ENCODE measurements at regions not wholly inside any gene's neighbourhood (a gene's known extent, or its start where the extent isn't known, plus 50 kb on each side); places are given as distances from the start of the nearest gene placed in this dataset.
"Not testable (repeated sequence)": the region's sequence is repeated elsewhere in the genome, so short reads cannot be mapped to it uniquely, and the experiment has no call there.

DNA sequence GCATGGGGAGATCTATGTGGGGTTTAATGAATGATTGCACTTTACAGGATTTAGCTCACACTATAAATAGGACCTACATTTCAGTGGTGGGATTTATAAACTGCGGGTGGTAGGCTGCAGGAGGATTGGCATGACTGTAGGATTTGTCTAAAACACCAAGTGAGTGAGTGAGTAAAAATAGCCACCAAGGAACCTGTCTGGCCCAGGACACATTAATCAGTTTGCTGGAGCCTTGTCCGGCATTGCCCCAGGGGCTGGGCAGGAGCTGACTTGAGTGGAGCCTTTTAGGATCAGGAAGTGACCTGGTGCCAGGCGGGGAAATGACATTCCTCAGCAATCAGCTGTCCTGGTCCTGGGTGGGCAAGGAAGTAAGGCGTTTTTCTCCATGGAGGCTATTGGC lies 193.9 kb upstream of the ADRA1D start:
- Mint-ChIP-seq H3K4me3 (no peak overlapping the region), H3K4me1 (ENCODE audit: low read depth) (no peaks in the 10 kb centered on the region), H3K36me3 (ENCODE audit: low read depth) (no peaks in the 10 kb centered on the region), H3K27me3 (ENCODE audit: insufficient read depth) (peaks cover 7% of the 10 kb centered on the region), H3K9me3 (no peaks in the 10 kb centered on the region), H3K27ac (no peak overlapping the region)
- no peak for DNase-seq (ENCODE audit: low spot score)
- intact Hi-C loops (cut with micrococcal nuclease) = no loop called here

DNA sequence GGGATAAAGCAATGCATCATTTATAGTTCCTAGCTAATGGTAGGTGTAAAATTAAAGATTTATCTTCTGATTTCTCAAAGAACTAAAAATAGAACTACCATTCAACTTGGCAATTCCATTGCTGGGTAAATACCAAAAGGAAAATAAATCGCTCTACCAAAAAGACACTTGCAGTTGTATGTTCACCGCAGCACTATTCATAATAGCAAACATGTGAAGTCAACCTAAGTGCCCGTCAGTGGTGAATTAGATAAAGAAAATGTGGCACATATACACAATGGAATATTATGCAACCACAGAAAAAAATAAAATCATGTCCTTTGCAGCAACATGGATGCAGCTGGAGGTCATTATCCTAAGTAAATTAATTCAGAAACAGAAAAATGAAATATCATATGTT lies 192.8 kb upstream of the ADRA1D start:
- intact Hi-C loops (cut with micrococcal nuclease) = no loop called here
- no peaks in the 10 kb centered on the region for H3K9me3 Mint-ChIP-seq
- no peaks in the 10 kb centered on the region for H3K36me3 Mint-ChIP-seq (ENCODE audit: low read depth)
- no peaks in the 10 kb centered on the region for H3K4me1 Mint-ChIP-seq (ENCODE audit: low read depth)
- H3K4me3 Mint-ChIP-seq = no peak overlapping the region
- no peak for DNase-seq (ENCODE audit: low spot score)
- no peak overlapping the region for H3K27ac Mint-ChIP-seq
- peaks cover 7% of the 10 kb centered on the region for H3K27me3 Mint-ChIP-seq (ENCODE audit: insufficient read depth)

DNA sequence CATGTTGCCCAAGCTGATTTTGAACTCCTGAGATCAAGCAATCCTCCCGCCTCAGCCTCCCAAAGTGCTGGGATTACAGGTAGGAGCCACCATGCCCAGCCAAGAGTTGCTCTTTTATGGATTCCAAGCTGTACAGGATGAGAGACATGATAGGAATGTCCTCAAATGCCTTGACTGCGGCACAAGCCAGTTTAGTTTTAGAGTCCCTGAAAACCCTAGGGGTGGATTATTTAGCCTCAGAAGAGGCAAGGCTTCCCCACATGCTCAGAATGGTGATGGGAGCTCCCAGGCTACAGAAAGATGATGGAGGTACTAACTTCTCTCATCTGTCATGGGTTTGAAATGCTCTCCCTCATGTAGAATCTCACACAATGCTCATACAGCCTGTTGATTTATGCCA lies 192.1 kb upstream of the ADRA1D start:
- peaks cover 7% of the 10 kb centered on the region for H3K27me3 Mint-ChIP-seq (ENCODE audit: insufficient read depth)
- H3K36me3 Mint-ChIP-seq (ENCODE audit: low read depth) = no peaks in the 10 kb centered on the region
- intact Hi-C loops (cut with micrococcal nuclease) = no loop called here
- H3K4me3 Mint-ChIP-seq = no peak overlapping the region
- no peaks in the 10 kb centered on the region for H3K9me3 Mint-ChIP-seq
- H3K4me1 Mint-ChIP-seq (ENCODE audit: low read depth) = no peaks in the 10 kb centered on the region
- DNase-seq (ENCODE audit: low spot score) = no peak
- no peak overlapping the region for H3K27ac Mint-ChIP-seq

DNA sequence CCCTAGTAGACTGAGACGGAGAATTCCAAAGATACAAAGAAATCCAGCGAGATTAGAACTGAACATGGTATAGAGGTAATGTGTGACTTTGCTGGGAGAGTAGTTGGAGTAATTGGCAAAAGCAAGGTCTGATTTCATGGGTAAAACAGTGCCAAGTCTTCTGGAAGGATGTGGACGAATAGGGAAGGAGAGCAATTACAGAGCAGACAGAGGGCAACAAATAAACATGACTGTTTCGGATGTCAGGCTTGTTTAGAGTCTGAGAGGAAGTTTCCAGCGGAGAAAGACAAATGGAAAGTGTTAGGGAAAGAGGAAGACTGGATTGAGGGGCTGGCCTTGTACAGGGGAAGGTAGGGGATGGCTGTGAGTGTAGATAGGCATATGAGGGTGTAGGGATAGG lies 190.4 kb upstream of the ADRA1D start:
- intact Hi-C loops (cut with micrococcal nuclease) = no loop called here
- Mint-ChIP-seq H3K27me3 (ENCODE audit: insufficient read depth) (peaks cover 4% of the 10 kb centered on the region), H3K27ac (no peak overlapping the region), H3K4me1 (ENCODE audit: low read depth) (no peaks in the 10 kb centered on the region), H3K9me3 (no peaks in the 10 kb centered on the region), H3K36me3 (ENCODE audit: low read depth) (no peaks in the 10 kb centered on the region), H3K4me3 (no peak overlapping the region)
- no peak for DNase-seq (ENCODE audit: low spot score)

DNA sequence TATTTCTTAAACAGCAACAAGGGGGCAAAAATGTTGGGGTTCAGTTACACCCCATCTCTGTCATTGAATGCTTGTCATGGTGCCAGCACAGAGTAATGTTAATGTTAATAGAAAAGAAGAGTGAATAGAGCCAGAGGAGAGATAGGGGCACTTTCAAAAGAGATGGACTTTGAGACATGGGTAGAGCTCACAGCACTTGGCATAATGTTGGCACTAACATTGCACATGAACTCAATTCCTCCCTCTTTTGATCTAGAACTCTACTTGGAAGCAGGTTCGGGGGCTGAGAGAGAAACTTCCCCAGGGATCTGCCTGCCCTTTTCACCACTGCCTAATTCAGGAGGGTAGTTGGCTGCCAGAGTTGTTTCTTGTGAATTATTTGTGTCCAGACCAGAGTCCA lies 188.0 kb upstream of the ADRA1D start:
- Mint-ChIP-seq H3K4me3 (no peak overlapping the region), H3K9me3 (no peaks in the 10 kb centered on the region)
- DNase-seq (ENCODE audit: low spot score) = no peak

DNA sequence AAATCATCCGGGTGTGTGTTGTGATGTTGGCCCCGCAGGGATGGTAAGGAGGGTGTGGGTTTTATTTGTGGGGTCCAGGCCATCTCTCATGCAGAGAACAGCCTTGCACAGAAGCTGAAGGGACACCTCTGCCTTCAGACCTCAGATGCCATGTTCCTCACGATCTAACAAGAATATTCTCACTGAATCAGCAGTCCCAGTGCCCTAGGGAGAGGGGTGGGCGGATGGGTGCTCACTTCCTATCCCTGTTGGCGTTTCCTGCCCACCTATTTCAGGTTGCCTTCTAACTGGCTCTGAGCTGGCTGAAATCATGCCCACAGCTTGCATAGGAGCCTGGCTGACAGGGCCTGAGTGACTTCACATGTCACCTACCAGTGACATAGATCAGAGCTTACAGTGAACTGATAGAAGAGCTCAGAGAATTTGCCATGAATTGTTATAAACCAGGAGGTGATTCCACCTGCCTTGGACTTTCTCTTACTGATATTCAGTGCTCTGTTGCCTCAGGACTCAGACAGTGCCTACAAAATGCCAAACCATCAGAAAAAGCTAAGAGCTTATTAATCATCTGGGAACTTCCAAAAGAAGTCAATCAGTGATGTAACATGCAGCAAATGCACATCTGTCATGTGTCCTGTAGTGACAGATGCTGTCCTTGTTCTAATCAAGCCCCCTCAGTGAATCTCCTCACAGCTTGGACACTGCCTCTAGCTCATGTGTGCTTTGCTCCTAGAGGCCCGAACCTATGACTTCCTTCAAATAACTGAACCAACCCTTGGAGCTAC lies 186.8 kb upstream of the ADRA1D start:
- DNase-seq (ENCODE audit: low spot score) = no peak
- no peaks in the 10 kb centered on the region for H3K4me1 Mint-ChIP-seq (ENCODE audit: low read depth)
- H3K9me3 Mint-ChIP-seq = no peaks in the 10 kb centered on the region
- H3K36me3 Mint-ChIP-seq (ENCODE audit: low read depth) = no peaks in the 10 kb centered on the region
- intact Hi-C loops (cut with micrococcal nuclease) = no loop called here
- H3K4me3 Mint-ChIP-seq = no peak overlapping the region
- H3K27me3 Mint-ChIP-seq (ENCODE audit: insufficient read depth) = no peaks in the 10 kb centered on the region
- H3K27ac Mint-ChIP-seq = no peak overlapping the region

More for the DNA sequence above, 188.0 kb upstream of the ADRA1D start:
- Mint-ChIP-seq H3K27ac (no peak overlapping the region), H3K27me3 (ENCODE audit: insufficient read depth) (no peaks in the 10 kb centered on the region), H3K36me3 (ENCODE audit: low read depth) (no peaks in the 10 kb centered on the region), H3K4me1 (ENCODE audit: low read depth) (no peaks in the 10 kb centered on the region)
- intact Hi-C loops (cut with micrococcal nuclease) = no loop called here

DNA sequence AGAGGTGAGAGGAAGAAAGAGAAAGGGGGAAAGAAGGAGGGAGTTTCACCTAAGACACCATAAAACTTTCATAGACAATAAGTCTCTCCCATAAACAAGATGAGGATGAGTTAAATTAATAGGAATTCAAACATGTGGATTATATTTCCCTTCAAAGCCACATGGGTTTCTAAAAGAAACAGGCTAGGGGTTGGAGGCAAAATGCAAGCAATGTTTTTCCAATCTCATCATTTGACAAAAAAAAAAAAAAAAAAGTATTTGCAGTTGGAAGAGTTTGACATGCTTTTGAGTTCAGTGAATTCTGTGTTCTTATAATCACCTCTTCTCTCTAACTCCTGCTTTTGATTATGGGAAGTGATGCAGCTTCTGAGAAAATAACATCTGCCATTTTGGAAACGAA lies 186.1 kb upstream of the ADRA1D start:
- Mint-ChIP-seq H3K27me3 (ENCODE audit: insufficient read depth) (no peaks in the 10 kb centered on the region), H3K36me3 (ENCODE audit: low read depth) (no peaks in the 10 kb centered on the region), H3K4me1 (ENCODE audit: low read depth) (no peaks in the 10 kb centered on the region), H3K9me3 (no peaks in the 10 kb centered on the region), H3K4me3 (no peak overlapping the region), H3K27ac (no peak overlapping the region)
- no peak for DNase-seq (ENCODE audit: low spot score)
- intact Hi-C loops (cut with micrococcal nuclease) = no loop called here

DNA sequence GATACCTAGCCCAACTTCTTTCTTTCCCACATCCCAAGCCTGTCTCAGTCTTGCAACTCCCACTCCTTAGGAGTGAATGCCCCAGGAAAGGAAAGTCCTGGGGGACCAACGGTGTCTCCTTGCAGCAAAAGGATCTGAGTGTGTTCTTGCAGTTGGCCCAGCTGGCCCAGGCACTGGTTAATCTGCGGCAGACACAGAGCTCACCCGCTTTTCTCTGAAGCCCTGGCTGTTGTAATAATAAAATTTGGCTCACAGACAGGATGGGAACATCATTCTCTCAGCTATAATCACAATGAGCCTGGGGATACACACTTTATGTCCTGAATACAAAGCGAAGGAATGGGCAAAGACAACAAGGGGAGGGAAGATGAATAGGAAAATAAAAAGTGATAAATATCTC lies 185.6 kb upstream of the ADRA1D start:
- Mint-ChIP-seq H3K36me3 (ENCODE audit: low read depth) (no peaks in the 10 kb centered on the region), H3K27ac (no peak overlapping the region), H3K4me1 (ENCODE audit: low read depth) (no peaks in the 10 kb centered on the region), H3K4me3 (no peak overlapping the region), H3K9me3 (no peaks in the 10 kb centered on the region), H3K27me3 (ENCODE audit: insufficient read depth) (no peaks in the 10 kb centered on the region)
- intact Hi-C loops (cut with micrococcal nuclease) = no loop called here
- DNase-seq (ENCODE audit: low spot score) = no peak

DNA sequence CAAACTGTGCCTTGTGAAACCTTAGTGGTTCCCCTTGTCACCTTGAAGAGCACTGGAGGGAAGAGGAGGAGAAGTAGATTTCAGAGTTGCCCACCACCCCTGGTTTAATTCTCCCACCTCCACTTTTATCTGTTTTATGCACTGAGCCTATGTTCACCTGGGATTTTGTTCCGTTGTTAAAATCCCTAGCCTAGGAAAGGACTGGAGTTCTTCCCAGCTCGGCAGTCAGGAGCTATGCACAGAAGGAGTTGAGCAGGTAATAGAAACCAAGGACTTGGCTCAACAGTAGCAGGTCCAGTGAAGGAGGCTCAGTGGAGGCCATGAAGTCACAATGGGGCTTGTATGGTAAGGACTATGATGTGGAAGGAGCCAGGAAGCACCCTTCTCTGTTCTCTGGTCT lies 182.4 kb upstream of the ADRA1D start:
- H3K27ac Mint-ChIP-seq = no peak overlapping the region
- H3K9me3 Mint-ChIP-seq = peaks cover 3% of the 10 kb centered on the region
- no peak for DNase-seq (ENCODE audit: low spot score)
- intact Hi-C loops (cut with micrococcal nuclease) = no loop called here
- no peak overlapping the region for H3K4me3 Mint-ChIP-seq
- H3K4me1 Mint-ChIP-seq (ENCODE audit: low read depth) = peaks cover 8% of the 10 kb centered on the region
- peaks cover 2% of the 10 kb centered on the region for H3K36me3 Mint-ChIP-seq (ENCODE audit: low read depth)
- no peaks in the 10 kb centered on the region for H3K27me3 Mint-ChIP-seq (ENCODE audit: insufficient read depth)

DNA sequence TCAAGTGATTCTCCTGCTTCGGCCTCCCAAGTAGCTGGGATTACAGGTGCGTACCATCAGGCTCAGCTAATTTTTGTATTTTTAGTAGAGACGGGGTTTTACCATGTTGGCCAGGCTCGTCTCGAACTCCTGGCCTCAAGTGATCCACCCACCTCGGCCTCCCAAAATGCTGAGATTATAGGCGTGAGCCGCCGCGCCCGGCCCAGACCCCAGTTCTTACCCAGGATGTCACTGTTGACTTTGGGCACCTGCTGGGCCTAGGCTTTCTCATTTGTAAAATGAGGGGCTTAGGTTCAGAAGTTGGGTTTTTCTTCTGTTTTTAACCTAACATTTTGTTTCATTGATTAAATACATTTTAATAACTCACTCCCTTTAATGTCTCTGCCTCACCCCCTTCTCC lies 181.7 kb upstream of the ADRA1D start:
- H3K4me1 Mint-ChIP-seq (ENCODE audit: low read depth); intact Hi-C loops (cut with micrococcal nuclease); H3K27ac Mint-ChIP-seq; H3K9me3 Mint-ChIP-seq; H3K27me3 Mint-ChIP-seq (ENCODE audit: insufficient read depth); H3K4me3 Mint-ChIP-seq; DNase-seq (ENCODE audit: low spot score); H3K36me3 Mint-ChIP-seq (ENCODE audit: low read depth): not testable (repeated sequence)

DNA sequence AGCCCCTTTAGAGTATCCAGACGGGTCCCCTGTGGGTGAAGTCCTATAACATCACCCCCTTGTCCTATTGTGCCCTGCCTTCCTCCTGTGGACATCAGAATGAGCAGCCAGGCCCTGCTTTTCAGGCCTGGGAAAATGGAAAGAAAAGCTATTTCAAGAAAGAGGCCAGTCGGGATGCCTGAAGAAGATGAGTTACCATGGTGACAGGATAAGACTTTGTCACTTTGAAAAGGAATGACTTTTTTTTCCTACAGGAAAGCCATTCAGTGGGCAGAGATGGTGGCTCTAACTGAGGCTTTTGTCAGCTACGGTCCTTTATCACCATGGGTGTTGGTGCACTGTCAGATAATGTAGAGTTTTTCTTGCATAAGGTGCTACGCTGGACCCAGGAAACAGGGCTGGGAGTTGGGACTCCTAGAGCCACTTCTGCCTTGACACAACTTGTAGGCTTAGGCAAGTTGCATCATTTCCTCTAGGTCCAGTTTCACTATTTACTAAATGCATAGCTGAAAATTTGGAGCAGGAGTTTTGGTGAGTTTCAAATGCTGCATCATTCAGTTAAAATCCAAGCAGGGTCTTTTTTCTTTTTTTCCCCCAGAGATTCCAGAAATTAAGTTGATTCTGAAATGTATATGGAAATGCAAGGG lies 179.0 kb upstream of the ADRA1D start:
- intact Hi-C loops (cut with micrococcal nuclease) = no loop called here
- peaks cover 8% of the 10 kb centered on the region for H3K4me1 Mint-ChIP-seq (ENCODE audit: low read depth)
- H3K9me3 Mint-ChIP-seq = peaks cover 3% of the 10 kb centered on the region
- DNase-seq (ENCODE audit: low spot score) = no peak
- peaks cover 2% of the 10 kb centered on the region for H3K36me3 Mint-ChIP-seq (ENCODE audit: low read depth)
- no peak overlapping the region for H3K4me3 Mint-ChIP-seq
- no peaks in the 10 kb centered on the region for H3K27me3 Mint-ChIP-seq (ENCODE audit: insufficient read depth)
- no peak overlapping the region for H3K27ac Mint-ChIP-seq

DNA sequence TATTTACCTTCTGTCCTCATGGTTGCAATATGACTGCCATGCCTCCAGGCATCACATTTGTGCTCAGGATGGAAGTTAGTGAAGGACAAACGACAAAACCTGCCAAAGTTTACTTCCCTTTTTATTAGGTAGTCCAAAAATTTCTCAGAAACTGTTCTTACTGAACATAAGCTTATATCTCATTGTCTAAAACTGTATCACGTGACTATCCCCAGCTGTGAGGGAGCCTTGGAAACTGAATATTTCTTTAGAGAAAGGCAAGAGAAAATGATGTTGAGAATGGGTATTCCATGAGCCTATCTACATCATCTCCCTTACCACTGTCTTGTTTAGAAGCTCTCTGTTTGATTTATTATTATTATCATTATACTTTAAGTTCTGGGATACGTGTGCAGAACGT lies 169.1 kb upstream of the ADRA1D start:
- DNase-seq (ENCODE audit: low spot score) = no peak
- H3K9me3 Mint-ChIP-seq = peaks cover 4% of the 10 kb centered on the region
- no peaks in the 10 kb centered on the region for H3K36me3 Mint-ChIP-seq (ENCODE audit: low read depth)
- H3K4me1 Mint-ChIP-seq (ENCODE audit: low read depth) = no peaks in the 10 kb centered on the region
- intact Hi-C loops (cut with micrococcal nuclease) = no loop called here
- no peak overlapping the region for H3K27ac Mint-ChIP-seq
- no peak overlapping the region for H3K4me3 Mint-ChIP-seq
- H3K27me3 Mint-ChIP-seq (ENCODE audit: insufficient read depth) = peaks cover 5% of the 10 kb centered on the region

DNA sequence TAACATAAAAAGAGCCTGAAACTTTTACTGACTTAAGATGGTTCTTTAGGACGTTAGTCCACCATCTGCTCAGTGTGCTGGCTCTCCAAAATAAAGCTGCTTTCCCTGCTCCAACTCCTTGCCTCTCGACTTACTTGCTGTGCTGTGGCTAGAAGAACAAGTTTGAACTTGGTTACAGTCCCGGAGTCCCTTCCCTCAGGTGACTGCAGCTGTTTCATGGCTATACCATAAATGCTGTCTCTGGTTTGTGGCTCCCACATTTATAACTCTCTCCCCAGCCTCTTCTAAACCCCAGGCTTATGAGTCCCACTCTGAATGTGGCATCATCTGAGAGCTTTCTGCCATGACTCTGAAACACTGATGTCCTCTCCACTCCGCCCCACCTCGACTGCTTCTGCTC lies 166.2 kb upstream of the ADRA1D start:
- no peaks in the 10 kb centered on the region for H3K36me3 Mint-ChIP-seq (ENCODE audit: low read depth)
- DNase-seq (ENCODE audit: low spot score) = no peak
- no peaks in the 10 kb centered on the region for H3K4me1 Mint-ChIP-seq (ENCODE audit: low read depth)
- H3K4me3 Mint-ChIP-seq = no peak overlapping the region
- H3K27ac Mint-ChIP-seq = no peak overlapping the region
- H3K27me3 Mint-ChIP-seq (ENCODE audit: insufficient read depth) = peaks cover 8% of the 10 kb centered on the region
- intact Hi-C loops (cut with micrococcal nuclease) = no loop called here
- peaks cover 4% of the 10 kb centered on the region for H3K9me3 Mint-ChIP-seq

Measured in activated T-helper 1 cell treated with anti-CD3 and anti-CD28 coated beads, Interleukin-12 subunit alpha, Interleukin-12 subunit beta, Interleukin-2, Interleukin-4 antibody, amounts not matched to agents 30 ng/mL and 10 ng/mL and 1 ng/mL, durations not matched to agents 14 hours and 24 hours and 36 hours (primary cell).